Caco-2 (cell line): ENCODE measurements at regions not wholly inside any gene's neighbourhood (a gene's known extent, or its start where the extent isn't known, plus 50 kb on each side); places are given as distances from the start of the nearest gene placed in this dataset.

Experiments
- BruUV-seq: library from RNA; stranded (reverse); fragments of 400-500 nt; replicated peaks from 2 replicates; lab custom pipeline; 2021; lab: Mats Ljungman, UMichigan
- CTCF ChIA-PET: fragments of 300-600 bp; sonication (Branson Sonifier 250); formaldehyde crosslinking; loops from one replicate; lab custom pipeline; 2022; ENCODE audit warnings: antibody characterized with exemption; lab: Charles Lee
- POLR2A ChIA-PET: fragments of 300-600 bp; sonication (Branson Sonifier 250); formaldehyde crosslinking; loops from one replicate; lab custom pipeline; 2022; ENCODE audit warnings: antibody characterized with exemption; lab: Charles Lee
- DNase-seq, 2 experiments: peaks; one replicate each; pipeline versions ENCODE4 v3.0.0 to v3.0.0-alpha.2; 2020 to 2022
- H3K27me3 ChIP-seq: replicated peaks from 2 replicates; pipeline ENCODE4 v1.6.0; 2011; ENCODE audit warnings: low read length; ENCODE audit not compliant: control insufficient read depth, insufficient read depth
- H3K36me3 ChIP-seq: 2 replicates; pipeline ENCODE4 v1.5.1; 2011; ENCODE audit warnings: low read length; ENCODE audit not compliant: control insufficient read depth, insufficient read depth
- H3K4me1 ChIP-seq: fragments of 250-450 bp; sonication (Bioruptor Pico); 2 replicates; pipeline ENCODE4 v1.5.1; 2020; ENCODE audit warnings: mild to moderate bottlenecking
- H3K4me3 ChIP-seq: 2 replicates; pipeline ENCODE4 v1.5.1; 2011; ENCODE audit warnings: low read depth, mild to moderate bottlenecking, control low read depth, low read length
- H3K9me3 ChIP-seq: fragments of 250-450 bp; sonication (Bioruptor Pico); 2 replicates; pipeline ENCODE4 v1.5.1; 2020; ENCODE audit warnings: mild to moderate bottlenecking, moderate library complexity
- H3K27ac Mint-ChIP-seq: one replicate; pipeline ENCODE4 v1.8.0; 2022; ENCODE audit warnings: mixed read lengths; ENCODE audit not compliant: unreplicated experiment
- H3K27me3 Mint-ChIP-seq: one replicate; pipeline ENCODE4 v1.8.0; 2022; ENCODE audit warnings: mixed read lengths; ENCODE audit not compliant: insufficient read depth, unreplicated experiment
- H3K36me3 Mint-ChIP-seq: one replicate; pipeline ENCODE4 v1.8.0; 2022; ENCODE audit warnings: mild to moderate bottlenecking, mixed read lengths; ENCODE audit not compliant: insufficient read depth, unreplicated experiment
- H3K4me1 Mint-ChIP-seq: one replicate; pipeline ENCODE4 v1.8.0; 2022; ENCODE audit warnings: low read depth, mixed read lengths; ENCODE audit not compliant: unreplicated experiment
- H3K4me3 Mint-ChIP-seq: one replicate; pipeline ENCODE4 v1.8.0; 2022; ENCODE audit warnings: mild to moderate bottlenecking, moderate library complexity, mixed read lengths; ENCODE audit not compliant: unreplicated experiment
- H3K9me3 Mint-ChIP-seq: one replicate; pipeline ENCODE4 v1.8.0; 2022; ENCODE audit warnings: mixed read lengths; ENCODE audit not compliant: unreplicated experiment
- CTCF ChIP-seq, 2 experiments: fragments of 200-600 bp in 1 of 2; IDR thresholded peaks; 1 replicate in 1 of 2; 2 replicates in 1 of 2; pipeline versions ENCODE4 v1.5.1 to v1.8.0; 2011 to 2022; ENCODE audit warnings: antibody characterized with exemption in 1 of 2, control low read depth in 1 of 2, inconsistent platforms in 1 of 2, low read depth in 1 of 2, low read length in 1 of 2, mild to moderate bottlenecking in 1 of 2, moderate library complexity in 1 of 2; ENCODE audit not compliant: insufficient read depth in 1 of 2, severe bottlenecking in 1 of 2, unreplicated experiment in 1 of 2
- intact Hi-C: fragments of 100-400 bp; cut with micrococcal nuclease; formaldehyde crosslinking; loops from one replicate; pipeline ENCODE4 v1.10.0; 2022; ENCODE audit not compliant: unreplicated experiment

DNA sequence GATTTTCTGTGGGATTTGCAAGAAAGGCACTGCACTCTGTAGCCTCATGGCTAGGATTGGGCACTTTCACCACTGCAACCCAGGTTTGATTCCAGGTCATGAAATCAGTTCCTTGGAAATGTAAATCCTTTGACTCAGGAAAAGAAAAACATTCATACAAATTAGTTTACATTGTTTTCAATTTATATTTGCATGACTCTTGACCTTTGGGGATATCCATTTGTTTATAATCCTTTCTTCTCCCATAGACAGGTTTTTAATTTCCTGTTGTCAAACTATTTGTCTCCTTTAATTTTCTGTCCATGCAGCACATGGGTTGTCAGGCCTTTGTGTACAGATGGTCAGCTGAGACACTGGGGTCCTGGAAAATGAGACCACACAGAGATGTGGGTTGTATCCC is 801.5 kb downstream of the NR2F1-AS1 start:
- no peak for DNase-seq
- Histone ChIP-seq H3K4me3 (no peak overlapping the region), H3K9me3 (peaks cover 9% of the 10 kb centered on the region; the same call in 1 of the 2 replicates), H3K27me3 (no peaks in the 10 kb centered on the region), H3K36me3 (no peaks in the 10 kb centered on the region), H3K4me1 (peaks cover 45% of the 10 kb centered on the region)
- Mint-ChIP-seq H3K4me1 (peaks cover 33% of the 10 kb centered on the region), H3K4me3 (no peak overlapping the region), H3K9me3 (peaks cover 8% of the 10 kb centered on the region), H3K36me3 (no peaks in the 10 kb centered on the region), H3K27me3 (no peaks in the 10 kb centered on the region), H3K27ac (no peak overlapping the region)
- no TSS peak for BruUV-seq
- intact Hi-C loops = no loop called here
- no peak for TF ChIP-seq CTCF (IDR thresholded peaks at IDR 0.05; ENCODE audit: insufficient read depth in 1 of 2, low read depth in 1 of 2, low read length in 1 of 2, severe bottlenecking in 1 of 2, unreplicated experiment in 1 of 2)
- CTCF ChIA-PET = no interaction called here
- POLR2A ChIA-PET = no interaction called here

- Histone ChIP-seq H3K27me3 (no peaks in the 10 kb centered on the region), H3K9me3 (peaks cover 9% of the 10 kb centered on the region; the same call in 1 of the 2 replicates), H3K4me3 (no peak overlapping the region), H3K4me1 (peaks cover 45% of the 10 kb centered on the region), H3K36me3 (no peaks in the 10 kb centered on the region)
- CTCF ChIA-PET = interaction anchor here (3.0 kb wide), 1 partner anchor 90 kb away, joined by 8 read pairs; no protein-coding TSS in a partner anchor
- no peak for TF ChIP-seq CTCF (IDR thresholded peaks at IDR 0.05; ENCODE audit: insufficient read depth in 1 of 2, low read depth in 1 of 2, low read length in 1 of 2, severe bottlenecking in 1 of 2, unreplicated experiment in 1 of 2)
- no peaks in the 10 kb centered on the region for H3K27me3 Mint-ChIP-seq
- H3K4me1 Mint-ChIP-seq = peaks cover 33% of the 10 kb centered on the region
- H3K27ac Mint-ChIP-seq = peak overlapping the region; percentile 82
- no TSS peak for BruUV-seq
- POLR2A ChIA-PET = no interaction called here
- intact Hi-C loops = no loop called here
- no peaks in the 10 kb centered on the region for H3K36me3 Mint-ChIP-seq
- no peak overlapping the region for H3K4me3 Mint-ChIP-seq
- no peak for DNase-seq
- peaks cover 8% of the 10 kb centered on the region for H3K9me3 Mint-ChIP-seq
These were observed 802.8 kb downstream of the NR2F1-AS1 start for GRCh38 chr5:92778261-92778660.

- Mint-ChIP-seq H3K36me3 (no peaks in the 10 kb centered on the region), H3K9me3 (peaks cover 8% of the 10 kb centered on the region), H3K4me1 (peaks cover 33% of the 10 kb centered on the region), H3K27me3 (no peaks in the 10 kb centered on the region), H3K4me3 (peak overlapping the region; percentile 29), H3K27ac (peak overlapping the region; percentile 82)
- ChIA-PET CTCF (interaction anchor here (3.0 kb wide), 1 partner anchor 89 kb away, joined by 8 read pairs; no protein-coding TSS in a partner anchor), POLR2A (no interaction called here)
- Histone ChIP-seq H3K4me1 (peaks cover 43% of the 10 kb centered on the region), H3K4me3 (no peak overlapping the region), H3K27me3 (no peaks in the 10 kb centered on the region), H3K9me3 (peaks cover 9% of the 10 kb centered on the region; the same call in 1 of the 2 replicates), H3K36me3 (no peaks in the 10 kb centered on the region)
- TF ChIP-seq CTCF (IDR thresholded peaks at IDR 0.05; ENCODE audit: insufficient read depth in 1 of 2, low read depth in 1 of 2, low read length in 1 of 2, severe bottlenecking in 1 of 2, unreplicated experiment in 1 of 2) = no peak
- intact Hi-C loops = loop anchor here (1.0 to 2.0 kb wide), 3 partner anchors 17 to 89 kb away; no protein-coding TSS in a partner anchor
- peak in 1 of 2 experiments; percentile 49 for DNase-seq
- BruUV-seq = no TSS peak
These were observed 803.6 kb downstream of the NR2F1-AS1 start for GRCh38 chr5:92777421-92777820.
